SK-N-SH (cell line): ENCODE measurements at regions not wholly inside any gene's neighbourhood (a gene's known extent, or its start where the extent isn't known, plus 50 kb on each side); places are given as distances from the start of the nearest gene placed in this dataset.

Experiments used
- CTCF ChIA-PET: fragments of 300-600, 350-600 bp; formaldehyde crosslinking; extraction: SDS; loops from one replicate; lab custom pipeline; 2021; lab: Yijun Ruan, JAX
- POLR2A ChIA-PET: fragments of 350-600 bp; sonication (Branson Sonifier 250); formaldehyde crosslinking; extraction: SDS; loops from one replicate; lab custom pipeline; 2020; ENCODE audit warnings: antibody characterized with exemption, inconsistent platforms; lab: Yijun Ruan, JAX
- DNase-seq: peaks from one replicate; pipeline ENCODE4 v3.0.0; 2012
- H2AFZ ChIP-seq: fragments of 200-600 bp; sonication (generic); 2 replicates; pipeline ENCODE4 v1.8.1; 2016; ENCODE audit warnings: antibody characterized with exemption, mild to moderate bottlenecking, low read depth
- H3F3A ChIP-seq: fragments of 200-600 bp; sonication (generic); replicated peaks from 2 replicates; pipeline ENCODE3; 2016; ENCODE audit warnings: antibody characterized with exemption, mild to moderate bottlenecking; ENCODE audit not compliant: insufficient read depth
- H3K27ac ChIP-seq, 2 experiments: fragments of 200-500 bp in 1 of 2; fragments of 200-600 bp in 1 of 2; sonication (Bioruptor generic) in 1 of 2; sonication (generic), shearing (Covaris generic) in 1 of 2; 2 replicates each; pipeline versions ENCODE4 v1.5.1 to v1.6.1; 2014 to 2016; ENCODE audit warnings: low read depth in 2 of 2, inconsistent platforms in 1 of 2, low read length in 1 of 2, mild to moderate bottlenecking in 1 of 2, mixed read lengths in 1 of 2
- H3K27me3 ChIP-seq: fragments of 200-600 bp; sonication (generic), shearing (Covaris generic); 2 replicates; pipeline ENCODE4 v1.6.1; 2016; ENCODE audit warnings: mixed run types; ENCODE audit not compliant: insufficient read depth
- H3K36me3 ChIP-seq, 2 experiments: fragments of 200-500 bp in 1 of 2; fragments of 200-600 bp in 1 of 2; sonication (Bioruptor generic) in 1 of 2; sonication (generic) in 1 of 2; replicated peaks in 1 of 2; 2 replicates each; pipeline versions ENCODE3 to v1.5.1; 2014 to 2016; ENCODE audit warnings: low read length in 1 of 2, mild to moderate bottlenecking in 1 of 2; ENCODE audit not compliant: insufficient read depth in 2 of 2, control insufficient read depth in 1 of 2
- H3K4me1 ChIP-seq, 2 experiments: fragments of 200-500 bp in 1 of 2; fragments of 200-600 bp in 1 of 2; sonication (Bioruptor generic) in 1 of 2; sonication (generic), shearing (Covaris generic) in 1 of 2; 2 replicates each; pipeline versions ENCODE4 v1.5.1 to v1.6.1; 2014 to 2016; ENCODE audit warnings: low read depth in 1 of 2, low read length in 1 of 2, mixed run types in 1 of 2; ENCODE audit not compliant: insufficient read depth in 2 of 2, control insufficient read depth in 1 of 2
- H3K4me2 ChIP-seq: fragments of 200-600 bp; sonication (generic), shearing (Covaris generic); 2 replicates; pipeline ENCODE4 v1.6.1; 2017; ENCODE audit warnings: mixed run types
- H3K4me3 ChIP-seq, 2 experiments: fragments of 200-500 bp in 1 of 2; fragments of 200-600 bp in 1 of 2; sonication (Bioruptor generic) in 1 of 2; sonication (generic), shearing (Covaris generic) in 1 of 2; 2 replicates each; pipeline versions ENCODE4 v1.5.1 to v1.8.1; 2014 to 2016; ENCODE audit warnings: low read depth in 2 of 2, inconsistent platforms in 1 of 2, low read length in 1 of 2, mild to moderate bottlenecking in 1 of 2, mixed read lengths in 1 of 2, moderate library complexity in 1 of 2
- H3K79me2 ChIP-seq: fragments of 200-600 bp; sonication (generic); 2 replicates; pipeline ENCODE4 v1.8.1; 2017; ENCODE audit warnings: mild to moderate bottlenecking; ENCODE audit not compliant: insufficient read depth
- H3K9ac ChIP-seq: fragments of 200-600 bp; sonication (generic); 2 replicates; pipeline ENCODE4 v1.6.1; 2017; ENCODE audit warnings: mixed run types
- H3K9me2 ChIP-seq: fragments of 200-600 bp; sonication (generic); 2 replicates; pipeline ENCODE4 v1.6.1; 2017; ENCODE audit warnings: mixed run types
- H3K9me3 ChIP-seq: fragments of 200-600 bp; sonication (generic); 2 replicates; pipeline ENCODE4 v1.6.1; 2017; ENCODE audit warnings: mixed run types, mild to moderate bottlenecking, moderate library complexity
- H4K20me1 ChIP-seq: fragments of 200-600 bp; sonication (generic); 2 replicates; pipeline ENCODE4 v1.6.1; 2017; ENCODE audit warnings: mild to moderate bottlenecking, mixed run types; ENCODE audit not compliant: insufficient read depth
- CHD2 ChIP-seq: fragments of 150-350 bp; IDR thresholded peaks from 2 replicates; pipeline ENCODE4 v1.6.1; 2018; ENCODE audit warnings: low read length; ENCODE audit not compliant: partially characterized antibody
- ELF1 ChIP-seq: IDR thresholded peaks from 2 replicates; pipeline ENCODE4 v1.4.0; 2012
- EP300 ChIP-seq, 2 experiments: IDR thresholded peaks; 2 replicates each; pipeline versions ENCODE4 v1.4.0 to v1.6.1; 2012; ENCODE audit warnings: borderline replicate concordance in 1 of 2, low read depth in 1 of 2, low read length in 1 of 2
- FOSL2 ChIP-seq: IDR thresholded peaks from 2 replicates; pipeline ENCODE4 v1.4.0; 2012; ENCODE audit warnings: low read depth, mild to moderate bottlenecking, moderate library complexity, borderline replicate concordance
- FOXJ3 ChIP-seq: sonication (generic); formaldehyde crosslinking; IDR thresholded peaks from 2 replicates; pipeline ENCODE4 v1.5.1; 2020; ENCODE audit warnings: mild to moderate bottlenecking, missing genetic modification reagents
- FOXM1 ChIP-seq: IDR thresholded peaks from 2 replicates; pipeline ENCODE4 v1.4.0; 2012; ENCODE audit warnings: low read depth, mild to moderate bottlenecking
- IRF3 ChIP-seq: fragments of 150-350 bp; IDR thresholded peaks from 2 replicates; pipeline ENCODE4 v1.6.1; 2016; ENCODE audit warnings: mild to moderate bottlenecking, low read depth, low read length
- JUND ChIP-seq: IDR thresholded peaks from 2 replicates; pipeline ENCODE4 v1.4.0; 2012
- NRF1 ChIP-seq: IDR thresholded peaks from 2 replicates; pipeline ENCODE4 v1.6.1; 2012; ENCODE audit warnings: low read depth, mild to moderate bottlenecking, low read length
- POLR2AphosphoS5 ChIP-seq: IDR thresholded peaks from 2 replicates; pipeline ENCODE4 v1.6.1; 2012; ENCODE audit warnings: low read depth, low read length
- RAD21 ChIP-seq: IDR thresholded peaks from 2 replicates; pipeline ENCODE4 v1.6.1; 2012; ENCODE audit warnings: mild to moderate bottlenecking, low read length
- RCOR1 ChIP-seq: fragments of 150-350 bp; IDR thresholded peaks from 2 replicates; pipeline ENCODE4 v1.6.1; 2017; ENCODE audit warnings: antibody characterized with exemption, low read length
- RXRA ChIP-seq: IDR thresholded peaks from 2 replicates; pipeline ENCODE4 v1.4.0; 2012; ENCODE audit warnings: low read depth, mild to moderate bottlenecking, borderline replicate concordance
- SIN3A ChIP-seq: IDR thresholded peaks from 2 replicates; pipeline ENCODE4 v1.6.1; 2012; ENCODE audit warnings: low read depth, mild to moderate bottlenecking, low read length, moderate library complexity, borderline replicate concordance
- TAF1 ChIP-seq: IDR thresholded peaks from 2 replicates; pipeline ENCODE4 v1.6.1; 2012; ENCODE audit warnings: low read depth, mild to moderate bottlenecking, low read length, moderate library complexity, borderline replicate concordance
- TCF12 ChIP-seq: IDR thresholded peaks from 2 replicates; pipeline ENCODE4 v1.4.0; 2012
- WGBS: methylation state at CpG from one replicate; pipeline ENCODE4 v1.1.6; 2017; ENCODE audit warnings: low lambda C conversion rate; 5-methylcytosine and 5-hydroxymethylcytosine counted together
- TF ChIP-seq, protein P1 (sequence below): fragments of 200-600 bp; sonication (generic); IDR thresholded peaks from 2 replicates; pipeline ENCODE4 v1.6.1; 2017; ENCODE audit warnings: antibody characterized with exemption, mild to moderate bottlenecking, moderate library complexity
- TF ChIP-seq, protein P2 (sequence below): IDR thresholded peaks from 2 replicates; pipeline ENCODE4 v1.6.1; 2012; ENCODE audit warnings: mild to moderate bottlenecking, low read depth, low read length, moderate library complexity
- TF ChIP-seq, protein P3 (sequence below): IDR thresholded peaks from 2 replicates; pipeline ENCODE4 v1.4.0; 2012; ENCODE audit warnings: low read depth, borderline replicate concordance

DNA sequence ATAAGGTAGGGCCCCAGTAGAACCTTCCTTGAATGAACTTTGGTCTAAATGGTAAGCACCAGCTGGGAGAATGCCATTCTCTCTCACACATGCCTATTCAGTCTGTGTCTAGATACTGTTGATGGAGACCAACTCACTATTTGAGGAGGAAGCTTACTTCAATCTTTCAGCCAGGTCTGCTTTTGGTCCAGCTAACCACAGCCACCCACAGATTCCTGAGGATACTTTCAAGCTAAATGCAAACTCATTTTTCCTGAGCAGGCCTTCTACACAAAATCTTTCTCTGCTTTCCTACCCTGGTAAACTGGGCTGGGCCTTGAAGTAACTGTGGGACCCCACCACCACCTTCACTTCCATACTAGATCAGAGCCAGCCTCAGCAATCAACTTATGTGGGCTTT lies 76.9 kb upstream of the KLF3 start (continued):
- TF ChIP-seq, protein P1, sequence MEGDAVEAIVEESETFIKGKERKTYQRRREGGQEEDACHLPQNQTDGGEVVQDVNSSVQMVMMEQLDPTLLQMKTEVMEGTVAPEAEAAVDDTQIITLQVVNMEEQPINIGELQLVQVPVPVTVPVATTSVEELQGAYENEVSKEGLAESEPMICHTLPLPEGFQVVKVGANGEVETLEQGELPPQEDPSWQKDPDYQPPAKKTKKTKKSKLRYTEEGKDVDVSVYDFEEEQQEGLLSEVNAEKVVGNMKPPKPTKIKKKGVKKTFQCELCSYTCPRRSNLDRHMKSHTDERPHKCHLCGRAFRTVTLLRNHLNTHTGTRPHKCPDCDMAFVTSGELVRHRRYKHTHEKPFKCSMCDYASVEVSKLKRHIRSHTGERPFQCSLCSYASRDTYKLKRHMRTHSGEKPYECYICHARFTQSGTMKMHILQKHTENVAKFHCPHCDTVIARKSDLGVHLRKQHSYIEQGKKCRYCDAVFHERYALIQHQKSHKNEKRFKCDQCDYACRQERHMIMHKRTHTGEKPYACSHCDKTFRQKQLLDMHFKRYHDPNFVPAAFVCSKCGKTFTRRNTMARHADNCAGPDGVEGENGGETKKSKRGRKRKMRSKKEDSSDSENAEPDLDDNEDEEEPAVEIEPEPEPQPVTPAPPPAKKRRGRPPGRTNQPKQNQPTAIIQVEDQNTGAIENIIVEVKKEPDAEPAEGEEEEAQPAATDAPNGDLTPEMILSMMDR, result no peak
- TF ChIP-seq TCF12 (no peak), TAF1 (no peak)

DNA sequence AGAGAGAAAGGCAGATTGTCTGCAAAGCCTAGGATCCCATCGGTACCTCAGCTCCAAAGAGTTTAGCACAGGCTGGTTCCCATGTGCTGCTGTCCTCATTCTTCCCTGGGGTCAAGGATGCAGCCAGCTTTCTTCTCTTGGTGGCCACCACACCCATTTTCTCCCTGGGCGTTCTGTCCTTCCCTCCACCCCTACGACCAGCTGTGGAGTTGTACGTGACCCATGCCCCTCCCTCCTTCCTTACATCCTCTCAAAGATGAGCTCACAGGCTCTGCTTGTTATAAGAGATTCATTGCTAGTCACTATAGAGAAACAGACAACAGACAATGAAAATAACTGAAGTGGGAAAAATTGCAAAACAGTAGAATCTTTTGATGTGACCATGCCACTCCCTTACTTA lies 74.0 kb upstream of the KLF3 start:
- TF ChIP-seq, protein P2, sequence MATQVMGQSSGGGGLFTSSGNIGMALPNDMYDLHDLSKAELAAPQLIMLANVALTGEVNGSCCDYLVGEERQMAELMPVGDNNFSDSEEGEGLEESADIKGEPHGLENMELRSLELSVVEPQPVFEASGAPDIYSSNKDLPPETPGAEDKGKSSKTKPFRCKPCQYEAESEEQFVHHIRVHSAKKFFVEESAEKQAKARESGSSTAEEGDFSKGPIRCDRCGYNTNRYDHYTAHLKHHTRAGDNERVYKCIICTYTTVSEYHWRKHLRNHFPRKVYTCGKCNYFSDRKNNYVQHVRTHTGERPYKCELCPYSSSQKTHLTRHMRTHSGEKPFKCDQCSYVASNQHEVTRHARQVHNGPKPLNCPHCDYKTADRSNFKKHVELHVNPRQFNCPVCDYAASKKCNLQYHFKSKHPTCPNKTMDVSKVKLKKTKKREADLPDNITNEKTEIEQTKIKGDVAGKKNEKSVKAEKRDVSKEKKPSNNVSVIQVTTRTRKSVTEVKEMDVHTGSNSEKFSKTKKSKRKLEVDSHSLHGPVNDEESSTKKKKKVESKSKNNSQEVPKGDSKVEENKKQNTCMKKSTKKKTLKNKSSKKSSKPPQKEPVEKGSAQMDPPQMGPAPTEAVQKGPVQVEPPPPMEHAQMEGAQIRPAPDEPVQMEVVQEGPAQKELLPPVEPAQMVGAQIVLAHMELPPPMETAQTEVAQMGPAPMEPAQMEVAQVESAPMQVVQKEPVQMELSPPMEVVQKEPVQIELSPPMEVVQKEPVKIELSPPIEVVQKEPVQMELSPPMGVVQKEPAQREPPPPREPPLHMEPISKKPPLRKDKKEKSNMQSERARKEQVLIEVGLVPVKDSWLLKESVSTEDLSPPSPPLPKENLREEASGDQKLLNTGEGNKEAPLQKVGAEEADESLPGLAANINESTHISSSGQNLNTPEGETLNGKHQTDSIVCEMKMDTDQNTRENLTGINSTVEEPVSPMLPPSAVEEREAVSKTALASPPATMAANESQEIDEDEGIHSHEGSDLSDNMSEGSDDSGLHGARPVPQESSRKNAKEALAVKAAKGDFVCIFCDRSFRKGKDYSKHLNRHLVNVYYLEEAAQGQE, result no peak
- TF ChIP-seq RAD21, result no peak
- no peak for TF ChIP-seq FOSL2
- no peak for TF ChIP-seq IRF3
- no peak for TF ChIP-seq ELF1
- TF ChIP-seq NRF1, result no peak
- no peak for TF ChIP-seq JUND
- no peak for TF ChIP-seq FOXM1
- TF ChIP-seq RXRA, result no peak
- no peak for TF ChIP-seq RCOR1
- no peak for TF ChIP-seq EP300 (IDR thresholded peaks at IDR 0.05; ENCODE audit: borderline replicate concordance in 1 of 2, low read depth in 1 of 2, low read length in 1 of 2)
- TF ChIP-seq CHD2, result no peak
- TF ChIP-seq, protein P3, sequence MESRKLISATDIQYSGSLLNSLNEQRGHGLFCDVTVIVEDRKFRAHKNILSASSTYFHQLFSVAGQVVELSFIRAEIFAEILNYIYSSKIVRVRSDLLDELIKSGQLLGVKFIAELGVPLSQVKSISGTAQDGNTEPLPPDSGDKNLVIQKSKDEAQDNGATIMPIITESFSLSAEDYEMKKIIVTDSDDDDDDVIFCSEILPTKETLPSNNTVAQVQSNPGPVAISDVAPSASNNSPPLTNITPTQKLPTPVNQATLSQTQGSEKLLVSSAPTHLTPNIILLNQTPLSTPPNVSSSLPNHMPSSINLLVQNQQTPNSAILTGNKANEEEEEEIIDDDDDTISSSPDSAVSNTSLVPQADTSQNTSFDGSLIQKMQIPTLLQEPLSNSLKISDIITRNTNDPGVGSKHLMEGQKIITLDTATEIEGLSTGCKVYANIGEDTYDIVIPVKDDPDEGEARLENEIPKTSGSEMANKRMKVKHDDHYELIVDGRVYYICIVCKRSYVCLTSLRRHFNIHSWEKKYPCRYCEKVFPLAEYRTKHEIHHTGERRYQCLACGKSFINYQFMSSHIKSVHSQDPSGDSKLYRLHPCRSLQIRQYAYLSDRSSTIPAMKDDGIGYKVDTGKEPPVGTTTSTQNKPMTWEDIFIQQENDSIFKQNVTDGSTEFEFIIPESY, result no peak
- TF ChIP-seq FOXJ3, result no peak
- TF ChIP-seq SIN3A, result no peak
- TF ChIP-seq POLR2AphosphoS5, result no peak
- Histone ChIP-seq H3K4me3 (no peak overlapping the region), H3K9me3 (no peaks in the 10 kb centered on the region), H3K27me3 (no peaks in the 10 kb centered on the region), H3K9me2 (no peaks in the 10 kb centered on the region), H3K36me3 (no peaks in the 10 kb centered on the region), H3K9ac (no peak overlapping the region), H2AFZ (no peak overlapping the region), H3F3A (no peaks in the 10 kb centered on the region), H4K20me1 (no peaks in the 10 kb centered on the region), H3K4me1 (peaks cover 0 to 5% of the 10 kb centered on the region in 2 experiments; a peak in 1 of 4 replicates), H3K4me2 (no peak overlapping the region), H3K79me2 (no peaks in the 10 kb centered on the region), H3K27ac (no peak overlapping the region)
- DNase-seq, result no peak
- ChIA-PET CTCF (interaction anchor here (1.2 kb wide), 1 partner anchor 169 kb away, joined by 3 read pairs; no protein-coding TSS in a partner anchor), POLR2A (no interaction called here)
- WGBS, result 22% methylated on average over 4 of the region's 4 CpGs
